HL-60 (cell line): ENCODE measurements at regions not wholly inside any gene's neighbourhood (a gene's known extent, or its start where the extent isn't known, plus 50 kb on each side); places are given as distances from the start of the nearest gene placed in this dataset.
"Not testable (repeated sequence)": the region's sequence is repeated elsewhere in the genome, so short reads cannot be mapped to it uniquely, and the experiment has no call there.

ENCODE experiments used
- DNase-seq, 2 experiments: peaks; one replicate each; pipeline ENCODE4 v3.0.0-alpha.2; 2010 to 2020; ENCODE audit warnings: low read depth in 1 of 2, low spot score in 1 of 2
- H3K27ac ChIP-seq: fragments of 250-450 bp; sonication (Bioruptor Pico); replicated peaks from 2 replicates; pipeline ENCODE4 v1.5.1; 2020; ENCODE audit warnings: mild to moderate bottlenecking, moderate library complexity
- H3K27me3 ChIP-seq: fragments of 250-450 bp; sonication (Bioruptor Pico); 2 replicates; pipeline ENCODE4 v1.5.1; 2021; ENCODE audit warnings: mild to moderate bottlenecking, moderate library complexity; ENCODE audit not compliant: insufficient read depth, poor library complexity, severe bottlenecking
- H3K4me3 ChIP-seq: replicated peaks from 2 replicates; pipeline ENCODE4 v1.5.1; 2011; ENCODE audit warnings: mild to moderate bottlenecking, control low read depth, low read length; ENCODE audit not compliant: insufficient read depth
- GABPA ChIP-seq: IDR thresholded peaks from 2 replicates; pipeline ENCODE4 v1.6.1; 2012; ENCODE audit warnings: low read depth
- POLR2AphosphoS5 ChIP-seq: IDR thresholded peaks from 2 replicates; pipeline ENCODE4 v1.6.1; 2012; ENCODE audit warnings: low read depth
- SPI1 ChIP-seq: IDR thresholded peaks from 2 replicates; pipeline ENCODE4 v1.6.1; 2012; ENCODE audit warnings: low read depth, mild to moderate bottlenecking, borderline replicate concordance
- TF ChIP-seq, protein P1 (sequence below): IDR thresholded peaks from 2 replicates; pipeline ENCODE4 v1.6.1; 2012; ENCODE audit warnings: low read depth; ENCODE audit not compliant: insufficient replicate concordance
- TF ChIP-seq, protein P2 (sequence below): IDR thresholded peaks from one replicate; pipeline ENCODE4 v1.5.1; 2011; ENCODE audit warnings: low read length, control low read depth, inconsistent platforms; ENCODE audit not compliant: insufficient read depth

DNA sequence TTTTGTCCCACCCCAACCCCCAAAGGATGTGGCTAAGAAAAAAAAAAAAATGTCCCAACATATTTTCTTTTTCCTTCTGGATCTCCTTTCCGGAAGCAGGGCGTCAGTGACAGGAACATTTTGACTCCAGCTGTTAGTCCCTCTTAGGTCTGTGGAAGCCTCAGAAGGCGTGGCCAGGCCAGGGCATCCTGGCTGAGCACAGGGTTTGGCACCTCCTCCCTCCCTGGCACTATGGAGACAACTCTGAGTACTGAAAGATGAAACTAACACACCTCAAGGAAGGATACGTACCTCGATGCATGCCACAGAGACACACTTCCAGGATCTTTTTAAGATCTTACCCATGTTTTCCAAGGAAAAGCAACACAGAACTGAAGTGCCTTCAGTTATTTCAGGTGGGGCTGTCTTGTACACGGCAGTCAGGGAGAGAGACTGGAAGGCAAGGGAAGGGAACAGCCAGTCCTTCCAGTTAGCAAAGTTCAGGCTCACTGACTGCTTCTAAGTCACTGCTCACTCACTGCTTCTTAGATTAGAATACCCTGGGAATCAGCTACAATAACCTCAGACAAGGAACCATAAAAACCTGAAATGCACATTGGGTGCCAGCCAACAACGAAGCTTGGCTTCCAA lies 406.9 kb upstream of the NPAP1 start:
- not testable (repeated sequence) for H3K27me3 ChIP-seq, H3K27ac ChIP-seq, H3K4me3 ChIP-seq, DNase-seq

DNA sequence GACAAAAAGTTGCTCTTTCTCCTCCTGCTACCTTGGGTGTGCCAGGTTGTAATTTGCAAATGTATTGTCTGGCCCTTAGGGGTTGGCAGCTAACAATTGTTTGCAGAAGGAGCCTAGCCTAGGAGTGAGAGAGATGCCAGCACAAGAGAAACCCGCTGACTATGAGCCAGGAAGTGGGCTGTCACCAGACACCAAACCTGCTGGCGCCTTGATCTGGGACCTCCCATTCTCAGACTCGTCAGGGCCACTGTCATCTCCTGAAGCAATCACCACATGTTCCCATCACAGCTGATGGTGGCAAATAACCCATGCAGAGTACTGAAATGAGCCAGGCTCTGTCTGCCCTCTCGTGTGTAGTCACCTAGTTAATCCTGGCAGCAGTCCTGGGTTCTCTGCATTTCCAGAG lies 406.4 kb upstream of the NPAP1 start:
- DNase-seq = no peak
- TF ChIP-seq SPI1 (no peak), POLR2AphosphoS5 (no peak), GABPA (no peak)
- TF ChIP-seq, protein P1, sequence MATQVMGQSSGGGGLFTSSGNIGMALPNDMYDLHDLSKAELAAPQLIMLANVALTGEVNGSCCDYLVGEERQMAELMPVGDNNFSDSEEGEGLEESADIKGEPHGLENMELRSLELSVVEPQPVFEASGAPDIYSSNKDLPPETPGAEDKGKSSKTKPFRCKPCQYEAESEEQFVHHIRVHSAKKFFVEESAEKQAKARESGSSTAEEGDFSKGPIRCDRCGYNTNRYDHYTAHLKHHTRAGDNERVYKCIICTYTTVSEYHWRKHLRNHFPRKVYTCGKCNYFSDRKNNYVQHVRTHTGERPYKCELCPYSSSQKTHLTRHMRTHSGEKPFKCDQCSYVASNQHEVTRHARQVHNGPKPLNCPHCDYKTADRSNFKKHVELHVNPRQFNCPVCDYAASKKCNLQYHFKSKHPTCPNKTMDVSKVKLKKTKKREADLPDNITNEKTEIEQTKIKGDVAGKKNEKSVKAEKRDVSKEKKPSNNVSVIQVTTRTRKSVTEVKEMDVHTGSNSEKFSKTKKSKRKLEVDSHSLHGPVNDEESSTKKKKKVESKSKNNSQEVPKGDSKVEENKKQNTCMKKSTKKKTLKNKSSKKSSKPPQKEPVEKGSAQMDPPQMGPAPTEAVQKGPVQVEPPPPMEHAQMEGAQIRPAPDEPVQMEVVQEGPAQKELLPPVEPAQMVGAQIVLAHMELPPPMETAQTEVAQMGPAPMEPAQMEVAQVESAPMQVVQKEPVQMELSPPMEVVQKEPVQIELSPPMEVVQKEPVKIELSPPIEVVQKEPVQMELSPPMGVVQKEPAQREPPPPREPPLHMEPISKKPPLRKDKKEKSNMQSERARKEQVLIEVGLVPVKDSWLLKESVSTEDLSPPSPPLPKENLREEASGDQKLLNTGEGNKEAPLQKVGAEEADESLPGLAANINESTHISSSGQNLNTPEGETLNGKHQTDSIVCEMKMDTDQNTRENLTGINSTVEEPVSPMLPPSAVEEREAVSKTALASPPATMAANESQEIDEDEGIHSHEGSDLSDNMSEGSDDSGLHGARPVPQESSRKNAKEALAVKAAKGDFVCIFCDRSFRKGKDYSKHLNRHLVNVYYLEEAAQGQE = no peak
- TF ChIP-seq, protein P2, sequence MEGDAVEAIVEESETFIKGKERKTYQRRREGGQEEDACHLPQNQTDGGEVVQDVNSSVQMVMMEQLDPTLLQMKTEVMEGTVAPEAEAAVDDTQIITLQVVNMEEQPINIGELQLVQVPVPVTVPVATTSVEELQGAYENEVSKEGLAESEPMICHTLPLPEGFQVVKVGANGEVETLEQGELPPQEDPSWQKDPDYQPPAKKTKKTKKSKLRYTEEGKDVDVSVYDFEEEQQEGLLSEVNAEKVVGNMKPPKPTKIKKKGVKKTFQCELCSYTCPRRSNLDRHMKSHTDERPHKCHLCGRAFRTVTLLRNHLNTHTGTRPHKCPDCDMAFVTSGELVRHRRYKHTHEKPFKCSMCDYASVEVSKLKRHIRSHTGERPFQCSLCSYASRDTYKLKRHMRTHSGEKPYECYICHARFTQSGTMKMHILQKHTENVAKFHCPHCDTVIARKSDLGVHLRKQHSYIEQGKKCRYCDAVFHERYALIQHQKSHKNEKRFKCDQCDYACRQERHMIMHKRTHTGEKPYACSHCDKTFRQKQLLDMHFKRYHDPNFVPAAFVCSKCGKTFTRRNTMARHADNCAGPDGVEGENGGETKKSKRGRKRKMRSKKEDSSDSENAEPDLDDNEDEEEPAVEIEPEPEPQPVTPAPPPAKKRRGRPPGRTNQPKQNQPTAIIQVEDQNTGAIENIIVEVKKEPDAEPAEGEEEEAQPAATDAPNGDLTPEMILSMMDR = no peak
- H3K4me3 ChIP-seq = no peak overlapping the region
- H3K27me3 ChIP-seq = no peaks in the 10 kb centered on the region
- no peak overlapping the region for H3K27ac ChIP-seq

DNA sequence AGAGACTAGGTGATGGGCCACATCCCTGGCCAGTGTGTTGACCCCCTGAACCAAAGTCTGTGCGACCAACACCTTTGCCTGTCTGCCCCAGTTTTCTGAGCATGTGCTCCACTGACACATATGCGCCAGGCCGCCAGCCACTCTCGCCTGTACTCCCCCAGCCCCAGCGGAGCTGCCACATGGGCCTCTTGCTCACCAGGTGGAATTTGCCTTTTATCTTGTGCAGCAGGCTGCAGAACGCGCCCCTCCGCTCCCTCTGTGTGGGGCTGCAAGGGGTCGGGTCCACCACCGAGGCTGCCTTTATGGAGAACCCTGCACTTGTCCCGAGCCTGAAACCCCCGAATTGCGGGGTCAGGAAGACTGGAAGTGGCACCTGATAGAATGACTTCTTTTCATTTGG lies 405.7 kb upstream of the NPAP1 start:
- Histone ChIP-seq H3K4me3 (no peak overlapping the region), H3K27ac (no peak overlapping the region), H3K27me3 (no peaks in the 10 kb centered on the region)
- DNase-seq = no peak
- TF ChIP-seq, protein P2 = no peak

DNA sequence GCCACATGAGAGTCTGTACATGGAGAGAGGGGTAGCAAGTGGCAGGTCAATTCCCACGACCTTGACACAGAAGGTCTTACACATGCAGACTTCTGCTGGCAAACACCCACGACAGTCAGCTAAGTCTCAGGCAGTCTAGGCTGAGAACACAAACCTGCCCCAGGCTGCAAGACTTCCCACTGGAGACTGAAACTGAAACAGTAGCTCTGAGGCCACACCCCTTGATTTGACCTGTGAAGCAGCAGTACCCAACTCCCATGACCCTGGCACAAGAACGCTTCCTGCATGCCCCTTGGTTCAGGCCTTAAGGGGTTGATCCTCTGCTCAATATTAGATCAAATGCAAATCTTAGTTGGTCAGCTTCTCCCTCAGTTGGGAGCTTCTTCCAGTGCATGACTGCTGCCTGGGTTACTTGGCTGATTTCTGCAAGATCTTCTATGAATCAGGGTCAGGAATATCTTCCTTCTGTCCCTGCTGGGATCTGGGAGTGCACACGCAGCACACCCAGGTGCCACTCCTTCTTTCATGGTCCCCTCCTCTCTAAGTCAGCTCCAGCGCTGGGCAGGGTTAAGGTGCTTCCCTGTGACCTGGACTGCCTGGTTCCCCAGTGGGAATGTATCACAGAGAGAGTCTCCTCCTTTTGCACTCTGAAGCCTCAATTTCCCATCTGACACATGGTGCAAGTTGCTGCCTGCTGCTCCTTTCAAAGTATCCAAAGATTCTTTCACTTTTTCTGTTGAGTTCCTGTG lies 403.9 kb upstream of the NPAP1 start:
- DNase-seq, H3K27me3 ChIP-seq, H3K4me3 ChIP-seq, H3K27ac ChIP-seq: not testable (repeated sequence)

DNA sequence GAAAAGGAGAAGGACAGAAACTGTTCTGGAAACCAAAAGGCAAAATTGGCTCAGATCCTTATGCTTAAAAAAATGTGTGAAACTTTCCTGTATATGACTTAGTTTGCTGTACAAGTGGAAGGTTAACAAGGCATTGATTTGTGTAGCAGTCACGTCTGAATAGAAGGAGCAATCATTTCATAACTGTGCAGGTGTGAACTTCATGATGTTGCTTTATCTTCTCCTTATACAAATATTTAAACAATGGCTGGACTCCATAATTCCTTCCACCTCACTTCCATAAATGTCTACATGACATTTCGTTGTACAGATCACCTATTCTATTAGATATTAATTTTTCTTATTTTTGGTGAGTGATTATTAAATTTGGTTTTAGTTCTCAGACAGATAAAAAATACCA lies 382.7 kb upstream of the NPAP1 start:
- no peak for DNase-seq
- Histone ChIP-seq H3K4me3 (no peak overlapping the region), H3K27ac (no peak overlapping the region), H3K27me3 (no peaks in the 10 kb centered on the region)
- TF ChIP-seq SPI1 = no peak
- TF ChIP-seq POLR2AphosphoS5 = no peak
- no peak for TF ChIP-seq GABPA
- TF ChIP-seq, protein P2 = no peak
- TF ChIP-seq, protein P1 = no peak

DNA sequence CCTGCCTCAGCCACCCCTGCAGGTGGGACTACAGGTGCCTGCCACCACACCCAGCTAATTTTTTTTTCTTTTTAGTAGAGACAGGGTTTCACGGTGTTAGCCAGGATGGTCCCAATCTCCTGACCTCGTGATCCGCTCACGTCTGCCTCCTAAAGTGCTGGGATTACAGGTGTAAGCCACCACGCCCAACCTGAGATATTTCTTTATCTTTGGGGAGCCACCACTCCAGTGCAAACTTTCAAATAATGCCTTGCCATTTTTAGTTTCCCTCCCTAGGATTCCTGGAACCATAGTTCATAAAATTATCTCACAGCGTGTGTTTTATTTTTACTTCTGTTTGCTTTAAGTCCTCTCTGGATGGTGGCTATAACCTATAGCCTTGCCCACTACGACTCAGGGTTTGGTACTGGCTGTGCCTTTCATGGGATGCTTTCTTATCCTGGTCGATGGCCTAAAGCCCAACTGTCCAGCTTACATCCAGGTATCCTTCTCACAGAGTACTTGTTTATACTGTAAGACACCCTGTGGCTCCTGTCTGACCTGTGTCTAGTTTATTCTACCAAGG lies 374.7 kb upstream of the NPAP1 start:
- H3K27me3 ChIP-seq, H3K4me3 ChIP-seq, H3K27ac ChIP-seq, DNase-seq: not testable (repeated sequence)

DNA sequence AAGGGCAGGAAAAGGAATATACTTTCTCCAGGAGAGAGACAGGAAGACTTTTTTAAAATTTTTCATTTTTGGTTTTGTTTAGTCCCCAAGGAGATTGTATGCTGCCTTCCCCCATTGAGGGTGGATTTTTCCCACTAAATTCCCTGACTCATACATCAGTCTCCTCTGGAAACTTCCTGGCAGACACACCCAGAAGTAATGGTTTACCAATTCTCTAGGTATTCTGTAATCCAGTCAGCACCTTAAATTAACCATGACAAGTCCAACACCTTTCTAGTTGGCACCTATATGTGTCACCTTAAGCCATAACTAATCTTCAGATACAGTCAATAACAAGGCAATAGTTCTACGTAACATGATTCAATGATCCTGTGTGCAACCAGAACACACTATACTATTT lies 373.6 kb upstream of the NPAP1 start:
- not testable (repeated sequence) for H3K4me3 ChIP-seq, DNase-seq, H3K27ac ChIP-seq, H3K27me3 ChIP-seq
